K562 (cell line): ENCODE measurements at regions not wholly inside any gene's neighbourhood (a gene's known extent, or its start where the extent isn't known, plus 50 kb on each side); places are given as distances from the start of the nearest gene placed in this dataset.

Source experiments
- CREM ChIP-seq: IDR thresholded peaks from 2 replicates; pipeline ENCODE4 v1.6.1; 2014; ENCODE audit warnings: antibody characterized with exemption, low read depth
- CTCF ChIP-seq, 3 experiments: IDR thresholded peaks in 2 of 3; conservative IDR thresholded peaks in 1 of 3; 2 replicates each; pipeline ENCODE4 v1.5.1; 2011 to 2012; ENCODE audit warnings: low read length in 3 of 3, mild to moderate bottlenecking in 3 of 3, control low read depth in 2 of 3, improper control_type of control experiment in 1 of 3, inconsistent platforms in 1 of 3, low read depth in 1 of 3, mixed read lengths in 1 of 3, moderate library complexity in 1 of 3; ENCODE audit not compliant: insufficient read depth in 2 of 3
- FOXJ2 ChIP-seq: fragments of 200-800 bp; sonication (Bioruptor generic); IDR thresholded peaks from 2 replicates; pipeline ENCODE4 v1.6.1; 2016; ENCODE audit warnings: missing genetic modification characterization, missing compliant biosample characterization
- KAT2B ChIP-seq: IDR thresholded peaks from one replicate; pipeline ENCODE4 v1.6.1; 2012; ENCODE audit warnings: low read depth, mild to moderate bottlenecking, control low read depth, inconsistent platforms, low read length, moderate library complexity
- TAF1 ChIP-seq: IDR thresholded peaks from 2 replicates; pipeline ENCODE4 v1.6.1; 2011; ENCODE audit warnings: mild to moderate bottlenecking, low read length, moderate library complexity; ENCODE audit not compliant: insufficient read depth, control insufficient read depth, severe bottlenecking; ENCODE audit errors: extremely low read depth
- ZNF668 ChIP-seq: fragments of 250-450 bp; sonication (Bioruptor Pico); IDR thresholded peaks from 2 replicates; pipeline ENCODE4 v1.8.0; 2022; ENCODE audit warnings: mild to moderate bottlenecking, inconsistent platforms

DNA sequence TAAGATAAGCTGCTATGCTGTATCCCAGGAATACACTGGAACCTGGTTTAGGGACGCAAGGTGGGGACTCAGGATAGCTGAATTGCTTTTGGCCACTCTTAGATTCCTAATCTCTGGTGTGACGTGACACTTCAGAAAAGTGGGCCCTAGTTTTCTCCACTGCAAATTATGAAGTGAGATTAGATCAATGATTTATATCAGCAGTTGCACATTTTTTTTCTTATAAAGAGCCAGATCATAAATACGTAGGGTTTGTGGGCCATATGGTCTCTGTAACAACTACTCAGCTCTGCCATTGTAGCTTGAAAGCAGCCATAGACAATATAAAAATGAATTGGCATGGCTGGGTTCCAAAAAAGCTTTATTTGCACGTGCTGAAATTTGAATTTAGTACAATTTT lies 85.4 kb upstream of the CPO start:
- TF ChIP-seq TAF1 (no peak), KAT2B (no peak), CTCF (IDR thresholded peaks at IDR 0.05 in 2 of 3, conservative IDR thresholded peaks at IDR 0.05 in 1 of 3; ENCODE audit: insufficient read depth in 2 of 3, low read depth in 1 of 3, low read length in 3 of 3) (no peak), FOXJ2 (tag) (no peak), ZNF668 (CRISPR knock-in tag) (no peak), CREM (no peak)
